Transverse colon (tissue), 4 donors: ENCODE measurements at regions not wholly inside any gene's neighbourhood (a gene's known extent, or its start where the extent isn't known, plus 50 kb on each side); places are given as distances from the start of the nearest gene placed in this dataset.
A peak's percentile ranks its signal among the peaks of the same experiment; 100 is the strongest.

Experiments used
- DNase-seq: peaks from one replicate; pipeline ENCODE4 v3.0.0-alpha.2; 2019
- H3K27ac ChIP-seq, 4 donors: fragments of 200-600 bp; sonication (generic); 2 replicates each; pipeline ENCODE4 v1.5.1; 2016 to 2018; ENCODE audit warnings: inconsistent platforms in 4 of 4
- H3K27me3 ChIP-seq: fragments of 200-600 bp; sonication (generic); 2 replicates; pipeline ENCODE4 v1.5.1; 2017; ENCODE audit warnings: inconsistent platforms
- H3K36me3 ChIP-seq, 4 donors: fragments of 200-600 bp; sonication (generic); 2 replicates each; pipeline ENCODE4 v1.5.1; 2017 to 2019; ENCODE audit warnings: inconsistent platforms in 4 of 4
- H3K4me1 ChIP-seq, 4 donors: fragments of 200-600 bp; sonication (generic); 2 replicates each; pipeline ENCODE4 v1.5.1; 2017 to 2020; ENCODE audit warnings: inconsistent platforms in 4 of 4
- H3K4me3 ChIP-seq, 4 donors: fragments of 200-600 bp; sonication (generic); 1 replicate in 1 of 4; 2 replicates in 3 of 4; pipeline versions ENCODE4 v1.5.1 to v1.6.1; 2017 to 2019; ENCODE audit warnings: inconsistent platforms in 4 of 4
- H3K9me3 ChIP-seq, 2 donors: fragments of 200-600 bp; sonication (generic); 2 replicates each; pipeline ENCODE4 v1.5.1; 2017 to 2019; ENCODE audit warnings: inconsistent platforms in 2 of 2
- CTCF ChIP-seq, 5 experiments: fragments of 200-600 bp in 3 of 5; fragments of 450-650 bp in 2 of 5; sonication (generic) in 3 of 5; IDR thresholded peaks; 1 replicate in 2 of 5; 2 replicates in 3 of 5; pipeline ENCODE4 v1.5.1; 2016 to 2017; ENCODE audit warnings: antibody characterized with exemption in 5 of 5, inconsistent platforms in 3 of 5, mild to moderate bottlenecking in 2 of 5, moderate library complexity in 1 of 5
- EP300 ChIP-seq: sonication (generic); formaldehyde crosslinking; IDR thresholded peaks from one replicate; pipeline ENCODE4 v1.6.1; 2017; ENCODE audit warnings: antibody characterized with exemption, low read depth
- POLR2A ChIP-seq: fragments of 450-650 bp; IDR thresholded peaks from one replicate; pipeline ENCODE4 v1.6.1; 2016; ENCODE audit warnings: antibody characterized with exemption, mild to moderate bottlenecking, moderate library complexity
- POLR2AphosphoS5 ChIP-seq, 3 donors: sonication (generic); formaldehyde crosslinking; IDR thresholded peaks; one replicate each; pipeline ENCODE4 v1.6.1; 2016; ENCODE audit warnings: antibody characterized with exemption in 3 of 3
- WGBS, 2 donors: methylation state at CpG; one replicate each; pipeline ENCODE4 v1.1.5; 2018; ENCODE audit warnings: low coverage in 1 of 2; 5-methylcytosine and 5-hydroxymethylcytosine counted together
- in situ Hi-C, 4 donors: fragments of 200-750 bp; cut with MboI; loops; one replicate each; pipeline versions ENCODE4 v1.15.0 to v1.15.1; 2017; ENCODE audit warnings: low sequenced_read_pairs in 3 of 4, low pct_ligation_motif_present in 1 of 4, low pct_unique_long_range_greater_than_20kb in 1 of 4
- intact Hi-C: fragments of 100-400 bp; cut with DNase I; formaldehyde crosslinking; loops from one replicate; pipeline ENCODE4 v1.15.1; 2023; ENCODE audit warnings: low total_unique reads

DNA sequence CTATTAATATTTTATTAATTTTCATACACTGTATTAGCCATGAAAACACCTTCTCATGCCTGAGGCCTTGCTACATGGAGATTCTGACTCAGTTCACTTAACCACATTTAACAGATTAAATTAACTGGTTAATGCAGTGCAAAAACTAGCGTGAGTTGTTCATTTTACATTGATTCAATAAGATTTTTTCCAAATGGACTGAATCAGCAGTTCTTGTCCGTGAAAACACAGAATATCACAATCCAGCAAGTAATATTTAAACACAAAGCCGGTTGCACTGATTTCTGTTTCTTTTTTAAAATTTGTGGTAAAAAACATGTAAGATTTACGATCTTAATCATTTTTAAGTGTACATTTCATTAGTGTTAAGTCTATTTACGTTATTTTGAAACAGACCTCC, 118.2 kb upstream of the THUMPD2 start:
- Histone ChIP-seq H3K4me3 (no peak overlapping the region), H3K27me3 (no peaks in the 10 kb centered on the region), H3K27ac (no peak overlapping the region), H3K9me3 (no peaks in the 10 kb centered on the region), H3K36me3 (no peaks in the 10 kb centered on the region), H3K4me1 (no peaks in the 10 kb centered on the region)
- WGBS, 2 donors = 66 to 69% methylated on average over 5 of the region's 5 CpGs
- intact Hi-C loops (no loop called here), in situ Hi-C loops (no loop called here)
- no peak for DNase-seq
- TF ChIP-seq CTCF (IDR thresholded peaks at IDR 0.05) (no peak), EP300 (no peak), POLR2AphosphoS5 (IDR thresholded peaks at IDR 0.05) (no peak), POLR2A (no peak)

GRCh38 chr2:39894082-39894481, 115.0 kb upstream of the THUMPD2 start:
- WGBS, 2 donors = 40 to 84% methylated on average over 1 to 8 of the region's 8 CpGs
- Histone ChIP-seq H3K4me3 (no peak overlapping the region), H3K27ac (no peak overlapping the region)

GRCh38 chr2:39893616-39894015, 114.6 kb upstream of the THUMPD2 start:
- H3K36me3 ChIP-seq = no peaks in the 10 kb centered on the region
- DNase-seq = no peak
- H3K27ac ChIP-seq = no peak overlapping the region
- no peaks in the 10 kb centered on the region for H3K27me3 ChIP-seq
- H3K4me1 ChIP-seq = no peaks in the 10 kb centered on the region
- no peaks in the 10 kb centered on the region for H3K9me3 ChIP-seq
- 35 to 53% methylated on average over 2 to 4 of the region's 4 CpGs for WGBS, 2 donors
- TF ChIP-seq EP300 = no peak
- no peak for TF ChIP-seq POLR2AphosphoS5 (IDR thresholded peaks at IDR 0.05)
- in situ Hi-C loops (no loop called here), intact Hi-C loops (no loop called here)
- H3K4me3 ChIP-seq = no peak overlapping the region

More at GRCh38 chr2:39894082-39894481, 115.0 kb upstream of the THUMPD2 start:
- H3K36me3 ChIP-seq = no peaks in the 10 kb centered on the region
- H3K9me3 ChIP-seq = no peaks in the 10 kb centered on the region
- intact Hi-C loops (no loop called here), in situ Hi-C loops (no loop called here)
- no peak for DNase-seq
- TF ChIP-seq POLR2A = no peak
- TF ChIP-seq POLR2AphosphoS5 (IDR thresholded peaks at IDR 0.05) = no peak
- TF ChIP-seq CTCF (IDR thresholded peaks at IDR 0.05) = no peak
- no peak for TF ChIP-seq EP300
- no peaks in the 10 kb centered on the region for H3K27me3 ChIP-seq
- no peaks in the 10 kb centered on the region for H3K4me1 ChIP-seq

- peak overlapping the region in 1 of 4 donors; percentile 5 for H3K27ac ChIP-seq
Measured at GRCh38 chr2:39881948-39882347, 102.9 kb upstream of the THUMPD2 start.

More at GRCh38 chr2:39881948-39882347, 102.9 kb upstream of the THUMPD2 start:
- Histone ChIP-seq H3K4me1 (no peaks in the 10 kb centered on the region), H3K27me3 (no peaks in the 10 kb centered on the region), H3K36me3 (no peaks in the 10 kb centered on the region), H3K9me3 (no peaks in the 10 kb centered on the region), H3K4me3 (no peak overlapping the region)
- in situ Hi-C loops (no loop called here), intact Hi-C loops (no loop called here)
- no peak for TF ChIP-seq POLR2AphosphoS5 (IDR thresholded peaks at IDR 0.05)
- TF ChIP-seq CTCF (IDR thresholded peaks at IDR 0.05) = no peak
- TF ChIP-seq EP300 = no peak
- no peak for TF ChIP-seq POLR2A
- no peak for DNase-seq
- 65 to 88% methylated on average over 1 of the region's 1 CpG for WGBS, 2 donors
